Tibial artery (tissue), 4 donors: ENCODE measurements at regions not wholly inside any gene's neighbourhood (a gene's known extent, or its start where the extent isn't known, plus 50 kb on each side); places are given as distances from the start of the nearest gene placed in this dataset.
A peak's percentile ranks its signal among the peaks of the same experiment; 100 is the strongest.
"Not testable (repeated sequence)": the region's sequence is repeated elsewhere in the genome, so short reads cannot be mapped to it uniquely, and the experiment has no call there.

ENCODE experiments used
- DNase-seq, 2 donors: peaks; one replicate each; pipeline ENCODE4 v3.0.0-alpha.2; 2019
- H3K27ac ChIP-seq, 2 donors: fragments of 200-600 bp; sonication (generic) in 1 of 2; 1 replicate in 1 of 2; 2 replicates in 1 of 2; pipeline ENCODE4 v1.5.1; 2018 to 2019; ENCODE audit warnings: mild to moderate bottlenecking in 1 of 2
- H3K27me3 ChIP-seq, 2 donors: fragments of 200-600 bp; sonication (generic) in 1 of 2; one replicate each; pipeline versions ENCODE4 v1.5.1 to v1.6.0; 2016 to 2019
- H3K36me3 ChIP-seq, 3 donors: fragments of 200-600 bp; sonication (generic) in 2 of 3; one replicate each; pipeline ENCODE4 v1.5.1; 2016 to 2019; ENCODE audit warnings: mild to moderate bottlenecking in 2 of 3
- H3K4me1 ChIP-seq, 4 donors: fragments of 200-600 bp; sonication (generic) in 2 of 4; 1 replicate in 3 of 4; 2 replicates in 1 of 4; pipeline ENCODE4 v1.5.1; 2016 to 2019
- H3K4me3 ChIP-seq, 2 donors: fragments of 200-600 bp; sonication (generic) in 1 of 2; 1 replicate in 1 of 2; 2 replicates in 1 of 2; pipeline ENCODE4 v1.5.1; 2018 to 2019; ENCODE audit warnings: mild to moderate bottlenecking in 2 of 2
- H3K9me3 ChIP-seq, 3 donors: fragments of 200-600 bp; sonication (generic) in 1 of 3; one replicate each; pipeline ENCODE4 v1.5.1; 2016 to 2019
- intact Hi-C: fragments of 100-400 bp; cut with DNase I; formaldehyde crosslinking; loops from one replicate; pipeline ENCODE4 v1.15.0; 2023; ENCODE audit warnings: low total_unique reads
- TF ChIP-seq, protein P1 (sequence below), 2 experiments: fragments of 200-600 bp in 1 of 2; fragments of 450-650 bp in 1 of 2; IDR thresholded peaks; one replicate each; pipeline ENCODE4 v1.5.1; 2017 to 2019; ENCODE audit warnings: antibody characterized with exemption in 2 of 2, mild to moderate bottlenecking in 1 of 2, moderate library complexity in 1 of 2

- H3K4me1 ChIP-seq, H3K4me3 ChIP-seq, DNase-seq, H3K27ac ChIP-seq, intact Hi-C loops, H3K9me3 ChIP-seq, H3K36me3 ChIP-seq, H3K27me3 ChIP-seq: not testable (repeated sequence)
Measured at GRCh38 chr9:63912451-63912850, 1372.6 kb downstream of the FOXD4L5 start.

DNA sequence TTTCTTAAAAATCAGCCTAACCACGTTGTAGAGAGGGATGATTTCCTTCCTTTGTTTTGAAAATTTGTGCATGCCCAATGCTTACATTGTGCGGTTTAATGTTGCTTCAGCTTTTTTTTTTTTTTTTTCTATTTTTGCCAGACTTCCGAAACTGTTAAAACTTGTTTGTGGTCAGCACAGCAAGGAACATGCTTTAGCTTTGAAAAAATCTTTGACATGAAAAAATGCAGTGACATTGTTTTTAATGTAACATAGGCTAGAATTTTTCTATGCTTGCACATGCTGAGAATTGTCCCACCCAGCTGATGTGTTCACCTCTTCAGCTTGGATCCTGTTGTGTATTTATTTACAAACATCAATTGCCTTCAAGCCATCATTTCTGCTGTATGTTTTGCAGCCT is 1375.9 kb downstream of the FOXD4L5 start:
- intact Hi-C loops, DNase-seq, H3K27me3 ChIP-seq, H3K9me3 ChIP-seq, H3K4me1 ChIP-seq, H3K4me3 ChIP-seq, H3K36me3 ChIP-seq, H3K27ac ChIP-seq: not testable (repeated sequence)

GRCh38 chr9:63899637-63900190 is 1385.3 kb downstream of the FOXD4L5 start:
- H3K4me3 ChIP-seq, intact Hi-C loops, H3K27ac ChIP-seq, H3K4me1 ChIP-seq, H3K27me3 ChIP-seq, H3K36me3 ChIP-seq, H3K9me3 ChIP-seq, DNase-seq: not testable (repeated sequence)

GRCh38 chr9:63881386-63881785 is 1403.6 kb downstream of the FOXD4L5 start:
- DNase-seq, intact Hi-C loops, H3K4me1 ChIP-seq, H3K9me3 ChIP-seq, H3K4me3 ChIP-seq, H3K27ac ChIP-seq, H3K27me3 ChIP-seq, H3K36me3 ChIP-seq: not testable (repeated sequence)

- H3K36me3 ChIP-seq, H3K4me3 ChIP-seq, H3K27ac ChIP-seq, H3K9me3 ChIP-seq, H3K4me1 ChIP-seq, H3K27me3 ChIP-seq, DNase-seq, intact Hi-C loops: not testable (repeated sequence)
Measured at GRCh38 chr9:63876380-63876779, 1408.6 kb downstream of the FOXD4L5 start.

- peak overlapping the region; percentile 47 to 56 for H3K4me3 ChIP-seq
Measured at GRCh38 chr9:63859475-63860215, 1425.4 kb downstream of the FOXD4L5 start.

DNA sequence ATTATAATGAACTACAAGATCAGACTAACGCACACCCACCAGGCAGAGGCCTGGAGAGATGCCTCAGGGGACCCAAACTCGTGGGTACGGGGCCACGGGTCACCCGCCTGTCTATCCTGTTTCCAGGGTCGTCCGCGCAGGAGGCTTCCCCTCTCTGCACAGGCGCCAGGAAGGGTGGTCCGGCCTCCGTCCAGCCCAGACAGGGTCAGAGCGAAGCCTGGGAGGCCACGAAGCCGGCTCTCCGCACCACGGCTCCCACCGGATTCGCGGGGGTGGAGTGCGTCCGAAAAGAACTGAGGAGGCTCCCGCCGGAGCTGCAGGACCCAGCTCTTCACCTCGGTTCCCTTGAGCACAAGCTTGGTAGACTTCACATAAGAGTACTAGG is 1425.9 kb downstream of the FOXD4L5 start:
- intact Hi-C loops, H3K4me1 ChIP-seq, H3K27me3 ChIP-seq, DNase-seq, H3K9me3 ChIP-seq, H3K36me3 ChIP-seq: not testable (repeated sequence)
- peak overlapping the region in 1 of 2 donors; percentile 54 for H3K27ac ChIP-seq
- H3K4me3 ChIP-seq, result peak overlapping the region; percentile 47 to 56

More at GRCh38 chr9:63859475-63860215, 1425.4 kb downstream of the FOXD4L5 start:
- Histone ChIP-seq H3K27me3 (no peaks in the 10 kb centered on the region), H3K9me3 (peaks cover 0 to 7% (median under 1%) of the 10 kb centered on the region in 3 donors), H3K36me3 (no peaks in the 10 kb centered on the region), H3K4me1 (no peaks in the 10 kb centered on the region), H3K27ac (peak overlapping the region in 1 of 2 donors; percentile 54)
- TF ChIP-seq, protein P1, sequence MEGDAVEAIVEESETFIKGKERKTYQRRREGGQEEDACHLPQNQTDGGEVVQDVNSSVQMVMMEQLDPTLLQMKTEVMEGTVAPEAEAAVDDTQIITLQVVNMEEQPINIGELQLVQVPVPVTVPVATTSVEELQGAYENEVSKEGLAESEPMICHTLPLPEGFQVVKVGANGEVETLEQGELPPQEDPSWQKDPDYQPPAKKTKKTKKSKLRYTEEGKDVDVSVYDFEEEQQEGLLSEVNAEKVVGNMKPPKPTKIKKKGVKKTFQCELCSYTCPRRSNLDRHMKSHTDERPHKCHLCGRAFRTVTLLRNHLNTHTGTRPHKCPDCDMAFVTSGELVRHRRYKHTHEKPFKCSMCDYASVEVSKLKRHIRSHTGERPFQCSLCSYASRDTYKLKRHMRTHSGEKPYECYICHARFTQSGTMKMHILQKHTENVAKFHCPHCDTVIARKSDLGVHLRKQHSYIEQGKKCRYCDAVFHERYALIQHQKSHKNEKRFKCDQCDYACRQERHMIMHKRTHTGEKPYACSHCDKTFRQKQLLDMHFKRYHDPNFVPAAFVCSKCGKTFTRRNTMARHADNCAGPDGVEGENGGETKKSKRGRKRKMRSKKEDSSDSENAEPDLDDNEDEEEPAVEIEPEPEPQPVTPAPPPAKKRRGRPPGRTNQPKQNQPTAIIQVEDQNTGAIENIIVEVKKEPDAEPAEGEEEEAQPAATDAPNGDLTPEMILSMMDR (IDR thresholded peaks at IDR 0.05), result no peak
- peak; percentile 25 to 57 for DNase-seq
- intact Hi-C loops, result no loop called here

DNA sequence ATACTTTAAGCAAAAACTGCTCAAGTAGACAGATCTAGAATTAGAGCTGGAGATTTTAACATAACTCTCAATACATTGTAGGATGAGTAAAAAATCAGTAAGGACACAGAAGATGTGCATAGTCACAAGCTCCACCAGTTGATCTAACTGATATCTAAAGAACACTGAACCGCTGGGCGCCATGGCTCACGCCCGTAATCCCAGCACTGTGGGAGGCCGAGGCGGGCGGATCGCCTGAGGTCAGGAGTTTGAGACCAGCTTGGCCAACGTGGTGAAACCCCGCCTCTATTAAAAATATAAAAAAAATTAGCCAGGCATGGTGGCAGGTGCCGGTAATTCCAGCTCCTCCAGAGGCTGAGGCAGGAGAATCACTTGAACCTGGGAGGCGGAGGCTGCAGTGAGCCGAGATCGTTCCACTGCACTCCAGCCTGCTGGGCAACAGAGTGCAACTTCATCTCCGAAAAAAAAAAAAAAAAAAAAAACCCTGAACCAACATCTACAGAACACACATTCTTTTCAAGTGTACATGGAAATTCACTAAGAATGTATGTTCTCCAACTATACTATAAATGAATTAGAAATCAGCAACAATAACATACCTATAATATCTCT is 1431.8 kb downstream of the FOXD4L5 start:
- intact Hi-C loops, H3K36me3 ChIP-seq, H3K27me3 ChIP-seq, H3K4me1 ChIP-seq, H3K9me3 ChIP-seq, H3K4me3 ChIP-seq, DNase-seq, H3K27ac ChIP-seq: not testable (repeated sequence)

GRCh38 chr9:63824804-63825203 is 1460.2 kb downstream of the FOXD4L5 start:
- H3K27me3 ChIP-seq, H3K4me1 ChIP-seq, H3K27ac ChIP-seq, intact Hi-C loops, H3K36me3 ChIP-seq, H3K4me3 ChIP-seq, H3K9me3 ChIP-seq, DNase-seq: not testable (repeated sequence)

- H3K27ac ChIP-seq, result not testable (repeated sequence)
Measured at GRCh38 chr9:63823375-63824201, 1461.4 kb downstream of the FOXD4L5 start.

GRCh38 chr9:63822615-63823374 is 1462.2 kb downstream of the FOXD4L5 start:
- H3K27me3 ChIP-seq, H3K27ac ChIP-seq, H3K36me3 ChIP-seq, DNase-seq, H3K4me3 ChIP-seq, H3K4me1 ChIP-seq, intact Hi-C loops: not testable (repeated sequence)
- H3K9me3 ChIP-seq, result peaks cover 0 to 11% (median 5%) of the 10 kb centered on the region in 3 donors

More at GRCh38 chr9:63823375-63824201, 1461.4 kb downstream of the FOXD4L5 start:
- H3K9me3 ChIP-seq, H3K27me3 ChIP-seq, H3K4me3 ChIP-seq, H3K36me3 ChIP-seq, DNase-seq, intact Hi-C loops, H3K4me1 ChIP-seq: not testable (repeated sequence)

DNA sequence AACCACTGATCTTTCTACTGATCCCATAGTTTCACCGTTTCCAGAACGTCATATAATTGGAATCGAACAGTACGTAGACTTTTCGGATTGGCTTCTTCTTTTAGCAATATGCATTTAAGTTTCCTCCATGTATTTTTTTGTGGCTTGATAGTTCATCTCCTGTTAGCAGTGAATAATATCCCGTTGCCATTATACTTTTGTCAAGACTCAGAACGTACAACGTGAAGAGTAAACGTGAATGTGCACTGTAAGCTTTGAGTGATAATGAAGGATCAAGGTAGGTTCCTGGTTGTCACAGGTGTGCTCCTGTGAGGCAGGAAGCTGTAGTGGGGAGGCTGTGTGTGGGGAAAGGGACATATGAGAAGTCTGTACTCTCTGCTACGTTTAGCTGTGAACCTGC is 1463.7 kb downstream of the FOXD4L5 start:
- H3K36me3 ChIP-seq, H3K4me3 ChIP-seq, DNase-seq, intact Hi-C loops, H3K27me3 ChIP-seq, H3K4me1 ChIP-seq, H3K27ac ChIP-seq: not testable (repeated sequence)
- peaks cover 0 to 24% (median 13%) of the 10 kb centered on the region in 3 donors for H3K9me3 ChIP-seq
